Panc1 (cell line): ENCODE measurements at regions not wholly inside any gene's neighbourhood (a gene's known extent, or its start where the extent isn't known, plus 50 kb on each side); places are given as distances from the start of the nearest gene placed in this dataset.
A peak's percentile ranks its signal among the peaks of the same experiment; 100 is the strongest.

Source experiments
- ATAC-seq: fragments of 200-7000 bp; cut with Tn5 transposase; 2 replicates; pipeline ENCODE4 v1.9.1; 2020; ENCODE audit warnings: mild to moderate bottlenecking, moderate library complexity
- BruUV-seq: library from RNA; stranded (reverse); fragments of 400-500 nt; replicated peaks from 2 replicates; lab custom pipeline; 2021; lab: Mats Ljungman, UMichigan
- CTCF ChIA-PET: fragments of 300-600 bp; sonication (Branson Sonifier 250); formaldehyde crosslinking; loops from one replicate; lab custom pipeline; 2022; ENCODE audit warnings: antibody characterized with exemption; lab: Charles Lee
- POLR2A ChIA-PET: fragments of 300-600 bp; sonication (Branson Sonifier 250); formaldehyde crosslinking; loops from one replicate; lab custom pipeline; 2022; ENCODE audit warnings: antibody characterized with exemption; lab: Charles Lee
- DNase-seq: peaks from one replicate; pipeline ENCODE4 v3.0.0-alpha.2; 2010; ENCODE audit warnings: low read depth, low spot score
- H3K27ac ChIP-seq: 2 replicates; pipeline ENCODE4 v1.5.1; 2011; ENCODE audit warnings: mild to moderate bottlenecking, low read length, inconsistent platforms
- H3K27me3 ChIP-seq: fragments of 200-500 bp; sonication (Bioruptor generic); 2 replicates; pipeline ENCODE4 v1.6.0; 2014; ENCODE audit warnings: low read length, inconsistent platforms; ENCODE audit not compliant: control insufficient read depth, insufficient read depth
- H3K36me3 ChIP-seq: fragments of 200-500 bp; sonication (Bioruptor generic); 2 replicates; pipeline ENCODE4 v1.5.1; 2014; ENCODE audit warnings: inconsistent platforms, mild to moderate bottlenecking, low read length, moderate library complexity; ENCODE audit not compliant: control insufficient read depth, insufficient read depth
- H3K4me1 ChIP-seq: 2 replicates; pipeline ENCODE4 v1.5.1; 2011; ENCODE audit warnings: inconsistent platforms, mild to moderate bottlenecking, low read length, moderate library complexity; ENCODE audit not compliant: control insufficient read depth, insufficient read depth
- H3K4me3 ChIP-seq, 2 experiments: 2 replicates each; pipeline ENCODE4 v1.5.1; 2011 to 2012; ENCODE audit warnings: low read depth in 2 of 2, low read length in 2 of 2, mild to moderate bottlenecking in 2 of 2, inconsistent platforms in 1 of 2, moderate library complexity in 1 of 2
- H3K9me3 ChIP-seq: fragments of 200-500 bp; sonication (Bioruptor generic); 2 replicates; pipeline ENCODE4 v1.5.1; 2014; ENCODE audit warnings: low read depth, mild to moderate bottlenecking, inconsistent platforms, low read length, moderate library complexity; ENCODE audit not compliant: control insufficient read depth, insufficient read depth
- POLR2AphosphoS5 ChIP-seq: IDR thresholded peaks from 2 replicates; pipeline ENCODE4 v1.6.1; 2012; ENCODE audit warnings: mild to moderate bottlenecking, low read depth, low read length, moderate library complexity
- SIN3A ChIP-seq: IDR thresholded peaks from 2 replicates; pipeline ENCODE4 v1.6.1; 2012; ENCODE audit warnings: low read depth, mild to moderate bottlenecking, low read length, moderate library complexity, borderline replicate concordance; ENCODE audit not compliant: insufficient read depth
- TCF7L2 ChIP-seq: IDR thresholded peaks from 2 replicates; pipeline ENCODE4 v1.6.1; 2011; ENCODE audit warnings: mild to moderate bottlenecking, low read depth, low read length, inconsistent platforms
- in situ Hi-C: cut with HindIII; loops from 2 replicates; pipeline ENCODE4 v1.10.0; 2016; ENCODE audit warnings: low sequenced_read_pairs, low pct_unique_long_range_greater_than_20kb
- intact Hi-C: fragments of 100-400 bp; cut with micrococcal nuclease; formaldehyde crosslinking; loops from one replicate; pipeline ENCODE4 v1.10.0; 2022; ENCODE audit not compliant: unreplicated experiment
- TF ChIP-seq, protein P1 (sequence below), 2 experiments: IDR thresholded peaks; 2 replicates each; pipeline ENCODE4 v1.6.1; 2011 to 2012; ENCODE audit warnings: low read depth in 2 of 2, control low read depth in 1 of 2, low read length in 1 of 2, mild to moderate bottlenecking in 1 of 2, moderate library complexity in 1 of 2; ENCODE audit not compliant: insufficient read depth in 1 of 2
- TF ChIP-seq, protein P2 (sequence below): fragments of 450-650 bp; IDR thresholded peaks from 2 replicates; pipeline ENCODE4 v1.5.1; 2017; ENCODE audit warnings: mild to moderate bottlenecking

DNA sequence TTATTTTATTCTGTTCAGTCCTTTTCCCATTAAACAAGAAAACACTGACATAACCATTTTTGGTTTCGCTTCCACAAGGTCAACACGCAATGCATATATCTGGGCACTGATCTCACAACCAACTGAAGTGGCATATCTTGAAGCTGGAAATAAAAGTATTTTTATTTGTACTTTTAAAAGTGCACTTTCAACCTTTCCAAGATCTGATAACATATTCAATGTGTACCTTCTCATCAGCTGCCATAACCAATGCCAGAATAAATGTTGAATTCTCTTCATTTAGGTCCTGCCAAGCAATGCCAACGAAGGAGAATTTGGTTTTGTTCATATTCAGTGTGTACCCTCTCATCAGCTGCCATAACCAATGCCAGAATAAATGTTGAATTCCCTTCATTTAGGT, 148.9 kb upstream of the CEP126 start:
- Histone ChIP-seq H3K27ac (no peak overlapping the region), H3K36me3 (no peaks in the 10 kb centered on the region), H3K9me3 (no peaks in the 10 kb centered on the region), H3K4me3 (no peak overlapping the region), H3K4me1 (no peaks in the 10 kb centered on the region), H3K27me3 (no peaks in the 10 kb centered on the region; the same call in 1 of the 2 replicates)
- in situ Hi-C loops (no loop called here), intact Hi-C loops (no loop called here)
- ChIA-PET POLR2A (no interaction called here), CTCF (no interaction called here)
- no TSS peak for BruUV-seq
- no peak for ATAC-seq
- TF ChIP-seq, protein P1, sequence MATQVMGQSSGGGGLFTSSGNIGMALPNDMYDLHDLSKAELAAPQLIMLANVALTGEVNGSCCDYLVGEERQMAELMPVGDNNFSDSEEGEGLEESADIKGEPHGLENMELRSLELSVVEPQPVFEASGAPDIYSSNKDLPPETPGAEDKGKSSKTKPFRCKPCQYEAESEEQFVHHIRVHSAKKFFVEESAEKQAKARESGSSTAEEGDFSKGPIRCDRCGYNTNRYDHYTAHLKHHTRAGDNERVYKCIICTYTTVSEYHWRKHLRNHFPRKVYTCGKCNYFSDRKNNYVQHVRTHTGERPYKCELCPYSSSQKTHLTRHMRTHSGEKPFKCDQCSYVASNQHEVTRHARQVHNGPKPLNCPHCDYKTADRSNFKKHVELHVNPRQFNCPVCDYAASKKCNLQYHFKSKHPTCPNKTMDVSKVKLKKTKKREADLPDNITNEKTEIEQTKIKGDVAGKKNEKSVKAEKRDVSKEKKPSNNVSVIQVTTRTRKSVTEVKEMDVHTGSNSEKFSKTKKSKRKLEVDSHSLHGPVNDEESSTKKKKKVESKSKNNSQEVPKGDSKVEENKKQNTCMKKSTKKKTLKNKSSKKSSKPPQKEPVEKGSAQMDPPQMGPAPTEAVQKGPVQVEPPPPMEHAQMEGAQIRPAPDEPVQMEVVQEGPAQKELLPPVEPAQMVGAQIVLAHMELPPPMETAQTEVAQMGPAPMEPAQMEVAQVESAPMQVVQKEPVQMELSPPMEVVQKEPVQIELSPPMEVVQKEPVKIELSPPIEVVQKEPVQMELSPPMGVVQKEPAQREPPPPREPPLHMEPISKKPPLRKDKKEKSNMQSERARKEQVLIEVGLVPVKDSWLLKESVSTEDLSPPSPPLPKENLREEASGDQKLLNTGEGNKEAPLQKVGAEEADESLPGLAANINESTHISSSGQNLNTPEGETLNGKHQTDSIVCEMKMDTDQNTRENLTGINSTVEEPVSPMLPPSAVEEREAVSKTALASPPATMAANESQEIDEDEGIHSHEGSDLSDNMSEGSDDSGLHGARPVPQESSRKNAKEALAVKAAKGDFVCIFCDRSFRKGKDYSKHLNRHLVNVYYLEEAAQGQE (IDR thresholded peaks at IDR 0.05; ENCODE audit: insufficient read depth in 1 of 2, low read depth in 2 of 2, low read length in 1 of 2), result no peak
- no peak for TF ChIP-seq SIN3A
- TF ChIP-seq TCF7L2, result no peak
- TF ChIP-seq POLR2AphosphoS5, result no peak
- TF ChIP-seq, protein P2, sequence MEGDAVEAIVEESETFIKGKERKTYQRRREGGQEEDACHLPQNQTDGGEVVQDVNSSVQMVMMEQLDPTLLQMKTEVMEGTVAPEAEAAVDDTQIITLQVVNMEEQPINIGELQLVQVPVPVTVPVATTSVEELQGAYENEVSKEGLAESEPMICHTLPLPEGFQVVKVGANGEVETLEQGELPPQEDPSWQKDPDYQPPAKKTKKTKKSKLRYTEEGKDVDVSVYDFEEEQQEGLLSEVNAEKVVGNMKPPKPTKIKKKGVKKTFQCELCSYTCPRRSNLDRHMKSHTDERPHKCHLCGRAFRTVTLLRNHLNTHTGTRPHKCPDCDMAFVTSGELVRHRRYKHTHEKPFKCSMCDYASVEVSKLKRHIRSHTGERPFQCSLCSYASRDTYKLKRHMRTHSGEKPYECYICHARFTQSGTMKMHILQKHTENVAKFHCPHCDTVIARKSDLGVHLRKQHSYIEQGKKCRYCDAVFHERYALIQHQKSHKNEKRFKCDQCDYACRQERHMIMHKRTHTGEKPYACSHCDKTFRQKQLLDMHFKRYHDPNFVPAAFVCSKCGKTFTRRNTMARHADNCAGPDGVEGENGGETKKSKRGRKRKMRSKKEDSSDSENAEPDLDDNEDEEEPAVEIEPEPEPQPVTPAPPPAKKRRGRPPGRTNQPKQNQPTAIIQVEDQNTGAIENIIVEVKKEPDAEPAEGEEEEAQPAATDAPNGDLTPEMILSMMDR, result no peak
- no peak for DNase-seq

DNA sequence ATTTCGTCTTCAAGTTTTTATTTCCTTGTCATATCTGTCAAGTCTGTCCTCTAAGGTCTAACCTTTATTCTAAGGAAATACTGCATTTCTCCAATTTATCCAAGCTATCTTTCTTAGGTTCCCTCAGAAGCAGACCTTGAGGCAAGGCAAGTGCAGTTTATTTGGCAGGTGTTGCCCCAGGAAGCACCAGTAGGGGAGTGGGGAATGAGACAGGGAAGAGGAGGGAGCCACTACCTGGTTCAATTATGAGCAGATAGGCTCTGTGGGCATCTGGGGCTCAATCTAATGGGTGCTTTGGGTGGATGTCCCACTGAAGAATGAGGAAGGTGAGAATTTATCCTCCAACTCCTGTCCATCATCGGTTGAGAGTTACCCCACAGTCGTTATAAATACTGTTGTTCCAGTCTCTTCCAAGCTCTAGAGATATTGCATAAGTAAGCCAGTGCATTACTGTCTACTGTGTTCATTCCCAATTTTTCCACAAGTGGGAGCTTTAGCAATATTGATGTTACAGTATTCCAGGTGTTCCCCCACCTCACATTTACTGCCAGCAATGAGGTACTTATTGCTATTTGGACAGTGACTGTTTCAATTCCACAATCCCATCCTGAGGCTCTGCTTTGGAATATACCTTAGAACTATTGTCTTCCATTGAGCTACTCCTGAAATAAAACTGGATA, 154.9 kb upstream of the CEP126 start:
- POLR2A ChIA-PET, result no interaction called here
- Histone ChIP-seq H3K4me1 (no peaks in the 10 kb centered on the region), H3K9me3 (no peaks in the 10 kb centered on the region), H3K27me3 (no peaks in the 10 kb centered on the region), H3K27ac (no peak overlapping the region), H3K4me3 (no peak overlapping the region), H3K36me3 (no peaks in the 10 kb centered on the region)
- no peak for TF ChIP-seq SIN3A
- TF ChIP-seq POLR2AphosphoS5, result no peak
- TF ChIP-seq, protein P2, result peak; percentile 63
- TF ChIP-seq, protein P1 (IDR thresholded peaks at IDR 0.05; ENCODE audit: insufficient read depth in 1 of 2, low read depth in 2 of 2, low read length in 1 of 2), result no peak
- TF ChIP-seq TCF7L2, result no peak
- intact Hi-C loops (no loop called here), in situ Hi-C loops (no loop called here)
- ATAC-seq (peak; percentile 75), DNase-seq (no peak)
- CTCF ChIA-PET, result interaction anchor here (1.0 kb wide), 1 partner anchor 87 kb away, joined by 3 read pairs; no protein-coding TSS in a partner anchor
- BruUV-seq, result no TSS peak
